GM19468 (cell line): ENCODE measurements at regions not wholly inside any gene's neighbourhood (a gene's known extent, or its start where the extent isn't known, plus 50 kb on each side); places are given as distances from the start of the nearest gene placed in this dataset.
"Not testable (repeated sequence)": the region's sequence is repeated elsewhere in the genome, so short reads cannot be mapped to it uniquely, and the experiment has no call there.

Experiments used
- ATAC-seq: cut with Tn5 transposase; IDR thresholded peaks from one replicate; pipeline ENCODE4 v1.9.1; 2021; ENCODE audit warnings: mild to moderate bottlenecking, moderate library complexity, moderate number of reproducible peaks; ENCODE audit not compliant: unreplicated experiment; ENCODE audit errors: extremely low read depth

DNA sequence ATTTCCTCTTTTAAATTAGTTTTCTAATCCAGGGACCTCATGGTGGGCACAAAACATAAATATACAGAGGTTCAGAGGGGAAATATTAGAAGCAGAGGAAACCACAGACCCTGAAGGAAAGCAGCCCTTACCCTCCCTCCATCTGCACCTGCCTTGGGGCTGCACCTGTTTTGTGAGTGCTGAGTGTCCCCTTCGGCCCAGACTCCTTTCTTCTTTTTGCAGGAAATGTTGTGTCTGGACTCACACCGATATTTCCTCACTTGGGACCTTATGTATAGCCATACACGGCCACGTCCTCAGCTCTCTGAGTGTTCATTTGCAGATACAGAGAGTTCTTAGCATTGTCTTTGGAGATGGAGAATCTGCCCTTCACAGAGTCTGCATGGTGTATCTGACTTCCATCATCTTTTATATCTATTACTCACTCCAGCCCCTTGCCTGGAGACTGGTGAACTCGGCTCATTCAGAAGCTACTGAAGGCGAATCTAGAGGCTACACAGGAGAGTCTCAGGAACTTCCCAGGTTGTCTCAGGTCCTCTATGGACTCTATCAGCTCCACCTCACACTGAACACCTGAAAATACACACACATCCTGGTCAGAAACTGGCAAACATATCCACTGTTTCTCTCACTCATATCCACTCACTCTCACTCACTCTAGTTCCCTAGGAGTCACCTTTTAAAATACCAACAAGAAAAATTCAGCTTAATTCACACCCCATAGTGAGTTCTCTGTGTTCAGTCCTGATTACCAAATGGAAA lies 829.7 kb downstream of the TMEM121 start:
- not testable (repeated sequence) for ATAC-seq

DNA sequence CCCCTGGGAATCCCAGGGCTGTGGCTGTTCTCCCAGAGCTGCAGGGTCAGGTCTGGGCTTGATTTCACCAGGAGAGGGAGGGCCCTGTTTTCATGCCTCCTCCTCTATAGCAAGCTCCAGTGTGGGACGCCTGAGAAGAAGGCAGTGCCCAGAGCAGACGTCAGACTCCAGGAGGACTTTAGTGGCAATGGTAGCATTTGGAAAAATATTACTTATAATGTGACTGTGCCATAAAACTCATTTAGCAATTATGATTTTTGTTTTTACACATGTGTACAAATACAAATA lies 830.2 kb downstream of the TMEM121 start:
- ATAC-seq = not testable (repeated sequence)

DNA sequence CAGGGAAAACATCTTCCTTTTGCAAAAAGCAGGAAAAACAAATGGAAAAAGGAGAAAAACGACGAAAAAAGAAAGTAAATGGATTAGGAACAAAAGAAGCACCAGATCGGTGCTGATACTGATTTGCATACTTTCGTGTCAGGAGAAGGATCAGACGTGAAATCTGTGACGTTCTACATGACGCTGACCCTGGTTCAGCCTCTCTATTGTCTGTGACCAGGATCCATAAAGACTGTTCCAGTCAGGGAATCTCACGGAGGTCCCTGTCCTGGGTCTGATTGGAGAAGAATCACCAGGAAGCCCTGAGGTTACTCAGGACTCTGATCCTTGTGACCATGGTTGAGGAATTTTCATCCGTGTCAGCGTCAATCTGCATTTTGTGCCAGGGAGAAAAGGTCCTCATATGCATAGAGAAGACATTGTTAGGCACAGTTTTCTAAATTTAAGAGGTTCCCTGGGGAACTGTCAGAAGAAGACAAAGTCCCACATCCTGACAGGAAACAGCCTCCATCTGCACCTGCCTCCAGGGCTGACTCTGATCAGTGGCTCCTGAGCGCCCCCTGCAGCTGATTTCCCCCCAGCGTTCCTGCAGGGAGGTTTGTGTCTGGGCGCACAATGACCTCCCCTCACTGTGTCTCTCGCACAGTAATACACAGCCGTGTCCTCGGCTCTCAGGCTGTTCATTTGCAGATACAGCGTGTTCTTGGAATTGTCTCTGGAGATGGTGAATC lies 832.9 kb downstream of the TMEM121 start:
- not testable (repeated sequence) for ATAC-seq

DNA sequence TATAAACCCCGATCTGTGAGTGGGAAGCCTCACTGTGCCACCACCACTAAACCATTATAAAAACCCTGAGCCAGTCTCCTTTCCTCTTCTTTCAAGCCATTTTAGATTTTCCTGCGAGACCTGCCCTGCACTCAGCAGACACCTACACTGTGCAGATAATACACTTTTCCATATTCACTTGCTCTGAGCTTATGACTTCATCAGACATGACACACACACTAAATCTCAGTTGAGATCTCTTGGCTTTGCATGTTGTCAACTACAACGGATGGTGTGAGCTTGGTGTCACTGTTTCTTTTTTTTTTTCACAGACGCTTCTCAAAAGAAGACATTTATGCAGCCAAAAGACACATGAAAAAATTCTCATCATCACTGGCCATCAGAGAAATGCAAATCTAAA lies 839.0 kb downstream of the TMEM121 start:
- not testable (repeated sequence) for ATAC-seq

DNA sequence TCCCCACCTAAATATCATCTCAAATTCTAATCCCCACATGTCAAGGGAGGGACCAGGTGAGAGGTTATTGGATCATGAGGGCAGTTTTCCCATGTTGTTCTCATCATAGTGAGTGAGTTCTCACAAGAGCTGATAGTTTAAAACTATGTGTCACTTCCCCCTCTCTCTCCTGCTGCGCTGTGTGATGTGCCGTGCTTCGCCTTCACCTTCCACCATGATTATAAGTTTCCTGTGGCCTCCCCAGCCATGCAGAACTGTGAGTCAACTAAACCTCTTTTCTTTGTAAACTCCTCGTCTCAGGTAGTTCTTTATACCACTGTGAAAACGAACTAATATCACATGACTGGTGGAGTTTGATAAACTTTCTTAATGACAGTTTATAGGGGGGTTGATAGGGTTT lies 839.5 kb downstream of the TMEM121 start:
- ATAC-seq = not testable (repeated sequence)

DNA sequence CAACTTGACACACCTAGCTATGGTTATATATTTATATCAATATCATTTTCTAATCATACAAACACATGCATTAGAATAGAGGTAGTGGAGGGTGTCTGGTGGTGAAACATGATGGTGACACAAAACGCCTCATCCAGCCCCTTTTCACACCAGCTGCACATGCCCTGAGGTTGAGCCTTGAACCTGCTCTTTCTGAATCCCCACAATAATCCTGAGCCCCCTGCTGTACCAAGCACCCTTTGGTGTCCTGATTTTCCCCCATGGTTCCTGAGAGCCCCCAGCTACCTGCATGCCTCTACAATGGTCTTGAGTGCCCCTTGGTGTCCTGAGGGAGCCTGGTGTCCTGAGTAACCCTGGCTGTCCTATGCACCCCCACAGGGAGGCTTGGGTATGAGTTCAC lies 840.6 kb downstream of the TMEM121 start:
- not testable (repeated sequence) for ATAC-seq

DNA sequence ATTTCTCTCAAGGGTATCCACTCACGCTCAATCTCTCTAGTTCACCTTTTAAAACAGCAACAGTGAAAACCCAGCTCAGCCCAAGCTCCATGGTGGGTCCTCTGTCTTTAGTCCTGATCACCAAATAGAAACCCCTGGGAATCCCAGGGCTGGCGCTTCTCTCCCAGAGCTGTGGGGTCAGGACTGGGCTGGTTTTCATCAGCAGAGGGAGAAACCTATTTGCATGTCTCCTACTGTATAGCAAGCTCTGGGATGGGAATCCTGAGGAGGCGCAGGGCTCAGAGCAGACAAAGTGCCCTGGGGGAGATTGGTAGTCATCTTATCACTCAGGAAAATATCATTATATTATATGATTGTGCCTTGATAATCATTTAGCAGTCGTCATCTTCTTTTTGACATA lies 843.1 kb downstream of the TMEM121 start:
- not testable (repeated sequence) for ATAC-seq

DNA sequence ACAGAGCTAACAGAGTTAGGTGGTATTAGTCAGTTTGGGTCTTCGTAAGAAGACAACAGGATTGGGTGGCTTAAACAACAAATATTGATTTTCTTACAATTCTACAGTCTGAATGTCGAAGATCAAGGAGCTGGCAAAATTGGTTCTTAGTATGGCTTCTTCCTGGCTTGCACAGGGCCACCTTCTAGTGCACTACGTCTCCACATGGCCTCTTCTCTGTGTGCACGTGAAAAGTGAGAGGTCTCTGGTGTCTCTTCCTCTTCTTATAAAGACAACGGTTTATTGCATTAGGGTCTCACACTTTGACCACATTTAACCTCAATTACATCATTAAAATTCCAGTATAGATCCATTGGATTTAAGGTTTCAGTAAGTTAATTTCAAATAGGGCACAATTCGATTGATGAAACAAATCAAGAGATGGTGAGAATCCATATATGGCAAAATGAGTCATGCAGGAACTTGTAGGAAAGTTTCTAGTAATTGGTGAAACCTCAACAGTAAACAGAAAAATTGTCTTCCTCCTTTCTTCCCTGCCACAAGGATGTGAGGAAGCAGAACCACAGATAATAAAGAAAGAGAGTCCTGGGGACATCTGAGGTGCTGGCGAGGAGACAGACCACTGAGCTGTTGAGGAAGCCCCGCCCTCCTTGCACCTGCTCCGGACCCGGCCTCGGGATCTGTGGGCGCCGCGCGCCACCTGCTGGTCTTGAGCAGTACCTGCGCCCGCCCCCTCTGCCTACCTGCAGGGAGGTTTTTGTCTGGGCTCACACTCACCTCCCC lies 846.7 kb downstream of the TMEM121 start:
- ATAC-seq = no peak

DNA sequence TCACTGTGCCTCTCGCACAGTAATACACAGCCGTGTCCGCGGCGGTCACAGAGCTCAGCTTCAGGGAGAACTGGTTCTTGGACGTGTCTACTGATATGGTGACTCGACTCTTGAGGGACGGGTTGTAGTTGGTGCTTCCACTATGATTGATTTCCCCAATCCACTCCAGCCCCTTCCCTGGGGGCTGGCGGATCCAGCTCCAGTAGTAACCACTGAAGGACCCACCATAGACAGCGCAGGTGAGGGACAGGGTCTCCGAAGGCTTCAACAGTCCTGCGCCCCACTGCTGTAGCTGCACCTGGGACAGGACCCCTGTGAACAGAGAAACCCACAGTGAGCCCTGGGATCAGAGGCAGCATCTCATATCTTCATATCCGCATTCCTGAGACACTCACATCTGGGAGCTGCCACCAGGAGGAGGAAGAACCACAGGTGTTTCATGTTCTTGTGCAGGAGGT lies 847.3 kb downstream of the TMEM121 start:
- not testable (repeated sequence) for ATAC-seq

DNA sequence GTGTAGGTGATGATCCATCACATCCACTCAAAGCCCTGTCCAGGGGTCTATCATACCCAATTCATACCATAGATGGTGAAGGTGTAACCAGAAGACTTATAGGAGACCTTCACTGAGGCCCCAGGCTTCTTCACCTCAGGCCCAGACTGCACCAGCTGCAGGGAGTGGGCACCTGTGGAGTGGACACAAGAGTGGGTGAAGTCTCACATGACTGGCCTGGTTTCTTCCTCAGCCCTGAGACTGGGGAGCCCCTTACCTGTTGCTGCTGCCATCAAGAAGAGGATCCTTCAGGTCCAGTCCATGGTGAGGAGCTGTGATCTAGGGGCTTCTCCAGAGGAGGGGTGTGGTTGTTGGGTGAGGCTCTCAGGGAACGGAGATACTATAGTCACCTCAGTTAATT lies 851.0 kb downstream of the TMEM121 start:
- ATAC-seq = no peak

DNA sequence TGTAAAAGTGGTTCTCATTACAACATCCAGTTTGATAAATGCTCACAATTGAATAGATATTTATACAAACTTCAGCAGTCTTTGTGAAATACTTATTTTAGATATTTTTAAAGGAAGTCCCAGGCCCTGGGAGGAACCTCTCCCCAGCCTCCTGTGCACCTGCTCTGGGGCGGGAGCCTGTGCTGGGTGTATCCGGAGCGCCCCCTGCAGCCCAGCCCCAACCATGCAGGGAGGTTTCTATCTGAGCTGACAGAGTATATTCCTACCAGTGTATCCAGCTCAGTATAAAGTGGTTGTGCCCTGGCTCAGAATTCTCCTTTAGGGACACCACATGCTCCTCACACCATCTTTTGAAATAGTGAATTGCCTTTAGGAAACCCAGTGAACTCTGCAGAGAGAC lies 851.8 kb downstream of the TMEM121 start:
- ATAC-seq = no peak

DNA sequence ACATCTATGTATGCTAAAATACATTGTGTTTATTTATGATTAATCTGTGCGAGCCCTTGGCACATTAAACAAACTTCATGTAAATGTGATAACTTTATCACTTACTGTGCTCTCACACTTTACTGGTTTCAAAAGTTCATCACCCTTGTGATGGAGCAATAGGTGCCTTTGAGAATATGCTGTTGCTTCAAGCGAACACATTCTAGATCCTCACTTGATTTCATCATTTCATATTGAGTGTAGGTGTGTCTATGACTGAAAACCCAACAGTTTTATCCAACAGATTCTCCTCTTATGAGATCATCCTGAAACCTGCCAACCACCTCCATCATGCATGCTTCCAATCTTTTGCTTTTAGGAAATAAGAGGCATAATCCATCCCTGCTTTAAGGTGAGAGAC lies 854.4 kb downstream of the TMEM121 start:
- no peak for ATAC-seq

DNA sequence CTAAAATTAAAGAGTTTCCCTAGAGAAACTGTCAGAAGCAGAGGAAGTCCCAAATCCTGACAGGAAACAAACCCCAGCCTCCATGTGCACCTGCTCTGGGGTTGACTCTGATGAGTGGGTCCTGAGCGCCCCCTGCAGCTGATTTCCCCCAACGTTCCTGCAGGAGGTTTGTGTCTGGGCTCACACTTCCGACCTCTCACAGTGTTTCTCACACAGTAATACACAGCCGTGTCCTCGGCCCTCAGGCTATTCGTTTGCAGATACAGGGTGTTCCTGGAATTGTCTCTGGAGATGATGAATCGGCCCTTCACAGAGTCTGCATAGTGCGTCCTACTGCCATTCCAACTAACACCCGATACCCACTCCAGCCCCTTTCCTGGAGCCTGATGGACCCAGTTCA lies 862.8 kb downstream of the TMEM121 start:
- ATAC-seq = not testable (repeated sequence)

DNA sequence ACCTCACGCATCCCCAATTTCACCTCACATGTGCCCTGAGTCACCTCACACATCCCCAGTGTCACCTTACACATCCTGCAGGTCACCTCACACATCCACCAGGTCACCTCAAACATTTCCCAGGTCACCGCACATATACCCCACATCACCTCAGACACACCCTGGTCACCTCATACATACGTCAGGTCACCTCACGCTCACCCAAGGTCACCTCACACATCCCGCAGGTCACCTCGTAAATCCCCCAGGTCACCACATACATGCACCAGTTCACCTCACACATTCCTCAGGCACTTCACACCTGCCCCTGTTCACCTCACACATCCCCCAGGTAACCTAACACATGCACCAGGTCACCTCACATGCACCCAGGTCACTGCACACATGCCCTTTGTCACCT lies 864.0 kb downstream of the TMEM121 start:
- ATAC-seq = no peak

DNA sequence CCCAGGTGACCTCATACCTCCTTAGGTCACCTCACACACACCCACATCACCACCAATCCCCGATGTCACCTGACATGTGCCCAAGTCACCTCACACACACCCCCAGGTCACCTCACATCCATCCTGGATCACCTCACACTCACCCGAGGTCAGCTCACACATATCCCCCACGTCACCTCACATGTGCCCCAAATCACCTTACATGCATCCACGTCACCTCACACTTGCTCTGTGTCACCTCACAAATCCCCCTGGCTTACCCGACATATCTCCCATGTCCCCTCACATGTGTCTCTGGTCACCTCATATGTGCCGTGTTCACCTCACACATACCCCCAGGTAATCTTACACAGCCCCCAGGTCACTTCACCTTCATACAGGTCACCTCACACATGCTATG lies 864.6 kb downstream of the TMEM121 start:
- no peak for ATAC-seq

DNA sequence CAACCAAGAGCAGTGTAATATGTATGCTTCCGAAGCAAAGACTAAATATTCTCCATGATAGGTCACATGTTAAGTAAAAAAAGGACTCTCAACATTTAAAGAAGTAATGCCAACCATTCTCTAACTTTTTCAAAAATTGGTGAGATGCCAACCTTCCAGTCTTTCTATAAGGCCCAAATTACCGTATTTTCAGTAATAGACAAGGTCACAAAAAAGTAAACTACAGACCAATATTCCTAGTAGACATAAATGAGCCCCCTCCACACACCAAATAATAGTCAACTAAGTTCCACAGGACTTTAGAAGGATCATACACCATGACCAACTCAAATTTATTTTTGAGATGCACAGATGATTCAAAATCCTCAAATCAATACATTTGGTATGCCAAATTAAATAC lies 867.4 kb downstream of the TMEM121 start:
- ATAC-seq = no peak

DNA sequence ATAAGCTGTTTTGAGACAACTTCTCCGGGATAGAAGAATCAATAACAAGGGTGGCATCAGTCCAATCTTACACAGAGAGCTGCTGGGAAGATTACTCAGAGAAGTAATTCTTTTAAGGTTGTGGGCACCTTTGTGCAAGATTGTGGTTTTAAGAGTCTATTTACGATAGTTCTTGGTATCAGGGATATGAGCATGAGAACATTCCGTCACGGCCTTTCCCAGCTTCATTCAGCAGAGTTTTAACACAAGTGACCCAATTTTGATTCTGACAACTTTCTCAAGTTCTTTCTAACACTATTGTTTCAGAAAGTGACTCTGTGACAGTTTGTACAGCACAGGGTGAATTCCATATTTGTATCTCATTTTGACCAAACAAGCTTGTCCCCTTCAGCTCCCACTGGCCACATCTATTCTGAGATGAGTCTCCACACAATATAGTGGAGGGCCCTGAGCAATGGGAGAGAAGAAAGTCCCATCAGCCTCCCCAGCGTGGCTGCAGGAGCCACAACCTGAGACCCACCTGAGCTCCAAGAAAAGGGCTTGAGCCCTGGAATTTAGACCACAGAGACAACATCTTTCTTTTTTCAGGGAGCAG lies 869.2 kb downstream of the TMEM121 start:
- ATAC-seq = no peak

DNA sequence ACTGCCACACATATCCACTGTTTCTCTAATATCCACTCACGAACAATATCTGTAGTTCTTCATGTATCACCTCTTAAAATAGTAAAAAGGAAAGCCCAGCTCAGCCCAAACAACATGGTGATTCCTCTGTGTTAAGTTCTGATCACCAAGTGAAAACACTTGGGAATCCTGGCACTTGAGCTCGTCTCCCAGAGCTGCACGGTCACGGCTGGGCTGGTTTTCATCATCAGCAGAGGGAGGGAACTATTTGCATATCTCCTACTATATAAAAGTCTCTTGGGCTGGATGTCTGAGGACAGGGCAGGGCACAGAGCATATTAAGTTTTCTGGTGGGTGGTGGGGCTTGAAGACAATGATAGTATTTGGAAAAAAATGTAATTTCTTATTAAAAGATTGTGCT lies 870.6 kb downstream of the TMEM121 start:
- no peak for ATAC-seq

DNA sequence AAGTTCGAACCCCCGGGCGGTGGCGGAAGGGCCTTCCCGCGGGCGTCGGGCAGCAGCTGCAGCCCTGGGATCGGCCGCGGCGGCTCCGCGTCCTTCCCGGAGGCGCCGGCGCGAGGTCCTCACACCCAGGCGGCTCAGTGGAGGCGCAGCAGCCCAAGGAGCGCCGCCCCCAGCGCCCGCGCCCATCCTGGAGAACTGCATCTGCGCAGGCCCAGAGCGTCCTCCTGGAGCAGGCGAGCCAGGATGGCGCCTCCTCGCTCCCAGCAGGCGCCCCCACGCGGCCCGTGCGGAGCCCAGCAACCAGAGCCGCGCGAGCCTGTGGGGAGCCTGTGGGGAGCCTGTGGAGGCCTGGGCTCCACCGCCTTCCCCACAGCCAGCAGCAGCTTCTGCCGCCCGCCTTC lies 872.5 kb downstream of the TMEM121 start:
- ATAC-seq = not testable (repeated sequence)

DNA sequence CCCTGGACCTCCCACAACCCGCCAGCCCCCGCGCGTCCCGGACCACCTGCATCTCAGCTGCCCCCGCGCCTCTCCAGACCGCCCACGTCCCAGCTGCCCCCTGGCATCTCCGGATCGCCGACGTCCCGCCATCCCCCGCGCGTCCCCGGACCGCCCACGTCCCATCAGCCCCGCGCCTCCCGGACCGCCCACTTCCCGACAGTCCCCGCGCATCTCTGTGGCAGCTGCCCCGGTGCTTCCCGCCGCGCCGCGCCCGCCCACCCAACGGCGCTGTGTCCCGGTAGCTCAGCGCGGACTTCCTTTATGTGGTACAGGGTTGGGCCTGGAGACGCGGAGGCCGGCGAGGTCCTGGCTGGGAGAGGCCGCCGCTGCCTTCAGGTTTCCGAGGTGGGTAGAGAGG lies 874.9 kb downstream of the TMEM121 start:
- ATAC-seq = not testable (repeated sequence)

DNA sequence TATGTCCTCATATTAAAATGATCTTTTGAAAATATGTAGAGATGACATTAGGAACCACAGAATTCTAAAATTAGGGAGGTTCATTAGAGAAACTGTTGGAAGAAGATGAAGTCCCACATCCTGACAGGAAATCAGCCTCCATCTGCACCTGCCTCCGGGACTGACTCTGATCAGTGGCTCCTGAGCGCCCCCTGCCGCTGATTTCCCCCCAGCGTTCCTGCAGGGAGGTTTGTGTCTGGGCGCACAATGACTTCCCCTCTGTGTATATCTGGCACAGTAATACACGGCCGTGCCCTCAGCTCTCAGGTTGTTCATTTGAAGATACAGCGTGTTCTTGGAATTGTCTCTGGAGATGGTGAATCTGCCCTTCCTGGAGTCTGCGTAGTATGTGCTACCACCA lies 883.8 kb downstream of the TMEM121 start:
- ATAC-seq = not testable (repeated sequence)
